B cell (primary cell): ENCODE measurements at regions not wholly inside any gene's neighbourhood (a gene's known extent, or its start where the extent isn't known, plus 50 kb on each side); places are given as distances from the start of the nearest gene placed in this dataset.

Source experiments
- ATAC-seq: fragments of 200-7000 bp; cut with Tn5 transposase; one replicate; pipeline ENCODE4 v1.10.0; 2021; ENCODE audit warnings: low read depth, mild to moderate bottlenecking, moderate number of reproducible peaks, moderate library complexity
- CTCF ChIA-PET: fragments of 350-600 bp; sonication (Branson Sonifier 250); formaldehyde crosslinking; loops from one replicate; lab custom pipeline; 2021; ENCODE audit warnings: antibody characterized with exemption, inconsistent platforms; lab: Charles Lee
- POLR2A ChIA-PET: fragments of 350-600 bp; sonication (Branson Sonifier 250); formaldehyde crosslinking; loops from one replicate; lab custom pipeline; 2021; ENCODE audit warnings: antibody characterized with exemption; lab: Charles Lee
- DNase-seq: peaks from one replicate; pipeline ENCODE4 v3.0.0; 2013
- H2AFZ ChIP-seq: 2 replicates; pipeline ENCODE4 v1.6.1; 2012; ENCODE audit warnings: mild to moderate bottlenecking, low read depth, low read length; ENCODE audit not compliant: insufficient read depth, poor library complexity, severe bottlenecking
- H3K27ac ChIP-seq, 2 donors: 1 replicate in 1 of 2; 2 replicates in 1 of 2; pipeline ENCODE4 v1.5.1; 2012 to 2013; ENCODE audit warnings: low read length in 2 of 2, mild to moderate bottlenecking in 2 of 2, moderate library complexity in 1 of 2
- H3K27me3 ChIP-seq, 4 experiments: fragments of 200-600 bp in 1 of 4; sonication (generic) in 1 of 4; replicated peaks in 1 of 4; 1 replicate in 2 of 4; 2 replicates in 2 of 4; pipeline versions ENCODE4 v1.6.1 to v1.7.0; 2013 to 2016; ENCODE audit warnings: low read length in 3 of 4, mild to moderate bottlenecking in 2 of 4, mixed read lengths in 1 of 4, moderate library complexity in 1 of 4; ENCODE audit not compliant: insufficient read depth in 4 of 4, control insufficient read depth in 3 of 4; ENCODE audit errors: control extremely low read depth in 1 of 4
- H3K36me3 ChIP-seq, 2 experiments: replicated peaks in 1 of 2; 1 replicate in 1 of 2; 2 replicates in 1 of 2; pipeline versions ENCODE4 v1.6.1 to v1.7.1; 2013; ENCODE audit warnings: low read length in 1 of 2; ENCODE audit not compliant: insufficient read depth in 2 of 2, control insufficient read depth in 1 of 2; ENCODE audit errors: control extremely low read depth in 1 of 2, extremely low read depth in 1 of 2
- H3K4me1 ChIP-seq, 2 donors: fragments of 200-600 bp in 1 of 2; sonication (generic) in 1 of 2; 1 replicate in 1 of 2; 2 replicates in 1 of 2; pipeline versions ENCODE4 v1.5.1 to v1.6.1; 2013 to 2017; ENCODE audit warnings: low read length in 2 of 2; ENCODE audit not compliant: control insufficient read depth in 2 of 2, insufficient read depth in 2 of 2
- H3K4me2 ChIP-seq: replicated peaks from 2 replicates; pipeline ENCODE3; 2012; ENCODE audit warnings: mild to moderate bottlenecking, low read depth, low read length; ENCODE audit not compliant: poor library complexity, severe bottlenecking
- H3K4me3 ChIP-seq, 5 experiments: fragments of 200-600 bp in 1 of 5; sonication (generic) in 1 of 5; 1 replicate in 3 of 5; 2 replicates in 2 of 5; pipeline versions ENCODE4 v1.5.1 to v1.7.0; 2011 to 2016; ENCODE audit warnings: low read length in 4 of 5, mild to moderate bottlenecking in 4 of 5, low read depth in 2 of 5, control low read depth in 1 of 5, moderate library complexity in 1 of 5; ENCODE audit not compliant: insufficient read depth in 1 of 5; ENCODE audit errors: control extremely low read depth in 1 of 5, extremely low read depth in 1 of 5
- H3K79me2 ChIP-seq: fragments of 200-600 bp; sonication (generic); one replicate; pipeline ENCODE4 v1.6.0; 2016; ENCODE audit warnings: low read length; ENCODE audit not compliant: control insufficient read depth, insufficient read depth
- H3K9ac ChIP-seq: fragments of 200-600 bp; sonication (generic); 2 replicates; pipeline ENCODE4 v1.6.1; 2017; ENCODE audit warnings: mild to moderate bottlenecking, low read length, moderate library complexity
- H3K9me3 ChIP-seq, 3 donors: one replicate each; pipeline versions ENCODE4 v1.6.1 to v1.7.1; 2013; ENCODE audit warnings: low read length in 2 of 3; ENCODE audit not compliant: control insufficient read depth in 2 of 3, insufficient read depth in 1 of 3; ENCODE audit errors: control extremely low read depth in 1 of 3
- H4K20me1 ChIP-seq: 2 replicates; pipeline ENCODE4 v1.6.0; 2012; ENCODE audit warnings: mild to moderate bottlenecking, low read length; ENCODE audit not compliant: insufficient read depth, control insufficient read depth, poor library complexity, severe bottlenecking
- H3K27ac Mint-ChIP-seq: one replicate; pipeline ENCODE4 v1.8.0; 2021; ENCODE audit warnings: mixed read lengths
- H3K27me3 Mint-ChIP-seq: one replicate; pipeline ENCODE4 v1.8.0; 2021; ENCODE audit warnings: mixed read lengths
- H3K4me1 Mint-ChIP-seq: one replicate; pipeline ENCODE4 v1.8.0; 2021; ENCODE audit warnings: mixed read lengths
- H3K4me3 Mint-ChIP-seq: one replicate; pipeline ENCODE4 v1.8.0; 2021; ENCODE audit warnings: mixed read lengths
- H3K9me3 Mint-ChIP-seq: one replicate; pipeline ENCODE4 v1.8.0; 2022; ENCODE audit warnings: mixed read lengths; ENCODE audit not compliant: insufficient read depth
- CTCF ChIP-seq: fragments of 200-600 bp; IDR thresholded peaks from one replicate; pipeline ENCODE4 v1.8.0; 2022; ENCODE audit warnings: antibody characterized with exemption, mild to moderate bottlenecking
- EZH2 ChIP-seq: IDR thresholded peaks from 2 replicates; pipeline ENCODE4 v1.6.1; 2012; ENCODE audit warnings: borderline replicate concordance, low read depth, mild to moderate bottlenecking, moderate library complexity, low read length; ENCODE audit not compliant: insufficient read depth, poor library complexity, severe bottlenecking
- WGBS: methylation state at CpG from one replicate; pipeline ENCODE4 v1.1.5; 2013; ENCODE audit warnings: missing lambda C conversion rate; ENCODE audit not compliant: insufficient coverage; 5-methylcytosine and 5-hydroxymethylcytosine counted together
- intact Hi-C: fragments of 100-400 bp; cut with micrococcal nuclease; formaldehyde crosslinking; loops from one replicate; pipeline ENCODE4 v1.10.0; 2022

DNA sequence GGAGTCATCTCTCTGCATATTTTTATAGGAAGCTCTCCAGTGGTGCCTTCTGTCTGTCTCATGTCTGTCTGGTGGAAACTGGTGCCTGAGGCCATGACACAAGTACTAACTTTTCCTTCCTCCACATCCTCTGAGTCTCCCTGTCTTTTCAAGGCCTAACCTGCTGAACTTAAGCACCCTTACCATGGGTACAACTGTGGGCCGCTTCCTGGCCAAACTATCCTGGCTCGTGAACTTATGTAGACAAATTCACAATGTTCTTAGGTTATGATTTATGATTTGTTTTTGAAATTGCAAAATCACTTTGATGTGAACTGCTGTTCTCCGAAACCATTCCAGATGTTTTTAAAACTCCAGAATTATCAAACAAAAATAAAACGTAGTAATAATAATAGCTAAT, 804.5 kb upstream of the POU3F3 start:
- no peaks in the 10 kb centered on the region for H3K4me1 ChIP-seq
- ChIA-PET POLR2A (no interaction called here), CTCF (no interaction called here)
- intact Hi-C loops = no loop called here
- no peak overlapping the region for H3K4me3 Mint-ChIP-seq
- H2AFZ ChIP-seq = no peak overlapping the region
- H3K9ac ChIP-seq = no peak overlapping the region
- H4K20me1 ChIP-seq = no peaks in the 10 kb centered on the region
- no peaks in the 10 kb centered on the region for H3K27me3 Mint-ChIP-seq
- H3K9me3 ChIP-seq = peaks cover 0 to 3% (median 0%) of the 10 kb centered on the region in 3 donors
- no peaks in the 10 kb centered on the region for H3K4me1 Mint-ChIP-seq
- TF ChIP-seq EZH2 = no peak
- TF ChIP-seq CTCF = no peak
- ATAC-seq (no peak), DNase-seq (no peak)
- H3K27ac ChIP-seq = no peak overlapping the region
- H3K9me3 Mint-ChIP-seq = no peaks in the 10 kb centered on the region
- no peaks in the 10 kb centered on the region for H3K27me3 ChIP-seq
- no peaks in the 10 kb centered on the region for H3K79me2 ChIP-seq
- H3K4me3 ChIP-seq = no peak overlapping the region
- WGBS = no CpG with 5 or more reads among the region's 4 CpGs
- no peak overlapping the region for H3K4me2 ChIP-seq
- H3K36me3 ChIP-seq = no peaks in the 10 kb centered on the region
- H3K27ac Mint-ChIP-seq = no peak overlapping the region

- H3K27ac Mint-ChIP-seq = no peak overlapping the region
- no peaks in the 10 kb centered on the region for H3K27me3 Mint-ChIP-seq
- Histone ChIP-seq H3K36me3 (no peaks in the 10 kb centered on the region), H3K9me3 (peaks cover 0 to 3% (median 0%) of the 10 kb centered on the region in 3 donors), H3K27ac (no peak overlapping the region), H2AFZ (no peak overlapping the region), H3K4me3 (no peak overlapping the region), H3K27me3 (no peaks in the 10 kb centered on the region), H3K79me2 (no peaks in the 10 kb centered on the region), H3K9ac (no peak overlapping the region), H3K4me2 (no peak overlapping the region), H3K4me1 (no peaks in the 10 kb centered on the region), H4K20me1 (no peaks in the 10 kb centered on the region)
- ATAC-seq (no peak), DNase-seq (no peak)
- intact Hi-C loops = no loop called here
- ChIA-PET POLR2A (no interaction called here), CTCF (no interaction called here)
- WGBS = 92% methylated on average over 4 of the region's 5 CpGs
- H3K4me1 Mint-ChIP-seq = no peaks in the 10 kb centered on the region
- H3K9me3 Mint-ChIP-seq = no peaks in the 10 kb centered on the region
- no peak overlapping the region for H3K4me3 Mint-ChIP-seq
- TF ChIP-seq CTCF = no peak
These were observed 803.9 kb upstream of the POU3F3 start for GRCh38 chr2:104049981-104050380.
